8988T (cell line): ENCODE measurements at regions not wholly inside any gene's neighbourhood (a gene's known extent, or its start where the extent isn't known, plus 50 kb on each side); places are given as distances from the start of the nearest gene placed in this dataset.
"Not testable (repeated sequence)": the region's sequence is repeated elsewhere in the genome, so short reads cannot be mapped to it uniquely, and the experiment has no call there.

Experiments used
- DNase-seq: peaks from one replicate; pipeline ENCODE4 v3.0.0; 2011

- DNase-seq = no peak
Measured at GRCh38 chr3:20904671-20905070, 718.7 kb upstream of the SGO1 start.

GRCh38 chr3:20898962-20899361 lies 713.0 kb upstream of the SGO1 start:
- no peak for DNase-seq

- no peak for DNase-seq
Measured at GRCh38 chr3:20890111-20890519, 704.1 kb upstream of the SGO1 start.

GRCh38 chr3:20878691-20879090 lies 692.7 kb upstream of the SGO1 start:
- no peak for DNase-seq

- no peak for DNase-seq
Measured at GRCh38 chr3:20873235-20873634, 687.2 kb upstream of the SGO1 start.

- DNase-seq = no peak
Measured at GRCh38 chr3:20870106-20870899, 684.3 kb upstream of the SGO1 start.

GRCh38 chr3:20865803-20866202 lies 679.8 kb upstream of the SGO1 start:
- DNase-seq = no peak

GRCh38 chr3:20861454-20861853 lies 675.4 kb upstream of the SGO1 start:
- no peak for DNase-seq

- DNase-seq = no peak
Measured at GRCh38 chr3:20857636-20858035, 671.6 kb upstream of the SGO1 start.

GRCh38 chr3:20853890-20854289 lies 667.9 kb upstream of the SGO1 start:
- DNase-seq = no peak

GRCh38 chr3:20852712-20853111 lies 666.7 kb upstream of the SGO1 start:
- no peak for DNase-seq

- DNase-seq = no peak
Measured at GRCh38 chr3:20849975-20850374, 664.0 kb upstream of the SGO1 start.

- no peak for DNase-seq
Measured at GRCh38 chr3:20846832-20847231, 660.8 kb upstream of the SGO1 start.

- DNase-seq = no peak
Measured at GRCh38 chr3:20846066-20846465, 660.1 kb upstream of the SGO1 start.

- DNase-seq = no peak
Measured at GRCh38 chr3:20844851-20845250, 658.8 kb upstream of the SGO1 start.

GRCh38 chr3:20842594-20843436 lies 656.8 kb upstream of the SGO1 start:
- DNase-seq = no peak

- no peak for DNase-seq
Measured at GRCh38 chr3:20842002-20842401, 656.0 kb upstream of the SGO1 start.

GRCh38 chr3:20837676-20838302 lies 651.8 kb upstream of the SGO1 start:
- no peak for DNase-seq

GRCh38 chr3:20836801-20837200 lies 650.8 kb upstream of the SGO1 start:
- no peak for DNase-seq

- DNase-seq = no peak
Measured at GRCh38 chr3:20832963-20833362, 647.0 kb upstream of the SGO1 start.

GRCh38 chr3:20822251-20822650 lies 636.2 kb upstream of the SGO1 start:
- DNase-seq = no peak

- not testable (repeated sequence) for DNase-seq
Measured at GRCh38 chr3:20820872-20821271, 634.9 kb upstream of the SGO1 start.

GRCh38 chr3:20811631-20812030 lies 625.6 kb upstream of the SGO1 start:
- DNase-seq = no peak

GRCh38 chr3:20811006-20811405 lies 625.0 kb upstream of the SGO1 start:
- no peak for DNase-seq
